SJCRH30 (cell line): ENCODE measurements at regions not wholly inside any gene's neighbourhood (a gene's known extent, or its start where the extent isn't known, plus 50 kb on each side); places are given as distances from the start of the nearest gene placed in this dataset.
"Not testable (repeated sequence)": the region's sequence is repeated elsewhere in the genome, so short reads cannot be mapped to it uniquely, and the experiment has no call there.

Source experiments
- DNase-seq, 2 experiments: peaks; one replicate each; pipeline ENCODE4 v3.0.0-alpha.2; 2015 to 2020
- H3K27ac ChIP-seq: fragments of 250-450 bp; sonication (Bioruptor Pico); 2 replicates; pipeline ENCODE4 v1.5.1; 2020; ENCODE audit warnings: mild to moderate bottlenecking, moderate library complexity
- H3K27me3 ChIP-seq: fragments of 250-450 bp; sonication (Bioruptor Pico); 2 replicates; pipeline ENCODE4 v1.5.1; 2020; ENCODE audit warnings: mild to moderate bottlenecking, moderate library complexity
- H3K36me3 ChIP-seq: fragments of 250-450 bp; sonication (Bioruptor Pico); 2 replicates; pipeline ENCODE4 v1.5.1; 2020; ENCODE audit warnings: mild to moderate bottlenecking, moderate library complexity
- H3K4me1 ChIP-seq: fragments of 250-450 bp; sonication (Bioruptor Pico); 2 replicates; pipeline ENCODE4 v1.5.1; 2020; ENCODE audit warnings: mild to moderate bottlenecking, moderate library complexity
- H3K4me3 ChIP-seq: fragments of 250-450 bp; sonication (Bioruptor Pico); 2 replicates; pipeline ENCODE4 v1.5.1; 2020; ENCODE audit warnings: mild to moderate bottlenecking, moderate library complexity
- H3K9me3 ChIP-seq: fragments of 250-450 bp; sonication (Bioruptor Pico); replicated peaks from 2 replicates; pipeline ENCODE4 v1.5.1; 2020; ENCODE audit warnings: mild to moderate bottlenecking, moderate library complexity

GRCh38 chr3:34075975-34076374, 277.5 kb downstream of the PDCD6IP start:
- Histone ChIP-seq H3K4me1 (no peaks in the 10 kb centered on the region), H3K27ac (no peak overlapping the region), H3K9me3 (no peaks in the 10 kb centered on the region), H3K4me3 (no peak overlapping the region), H3K27me3 (no peaks in the 10 kb centered on the region), H3K36me3 (no peaks in the 10 kb centered on the region)
- DNase-seq: no peak

GRCh38 chr3:34077417-34078195, 279.2 kb downstream of the PDCD6IP start:
- H3K4me1 ChIP-seq: no peaks in the 10 kb centered on the region
- H3K4me3 ChIP-seq: no peak overlapping the region
- DNase-seq: no peak
- no peaks in the 10 kb centered on the region for H3K27me3 ChIP-seq
- H3K36me3 ChIP-seq: no peaks in the 10 kb centered on the region
- no peaks in the 10 kb centered on the region for H3K9me3 ChIP-seq
- no peak overlapping the region for H3K27ac ChIP-seq

GRCh38 chr3:34078418-34078817, 280.0 kb downstream of the PDCD6IP start:
- Histone ChIP-seq H3K9me3 (no peaks in the 10 kb centered on the region), H3K4me3 (no peak overlapping the region), H3K36me3 (no peaks in the 10 kb centered on the region), H3K27me3 (no peaks in the 10 kb centered on the region), H3K4me1 (no peaks in the 10 kb centered on the region), H3K27ac (no peak overlapping the region)
- DNase-seq: no peak

GRCh38 chr3:34079849-34080248, 281.4 kb downstream of the PDCD6IP start:
- not testable (repeated sequence) for H3K36me3 ChIP-seq, H3K4me3 ChIP-seq, H3K4me1 ChIP-seq, H3K9me3 ChIP-seq, DNase-seq, H3K27me3 ChIP-seq, H3K27ac ChIP-seq

- H3K4me1 ChIP-seq, H3K27ac ChIP-seq, H3K9me3 ChIP-seq, H3K27me3 ChIP-seq, H3K4me3 ChIP-seq, DNase-seq, H3K36me3 ChIP-seq: not testable (repeated sequence)
Measured at GRCh38 chr3:34090379-34090778, 291.9 kb downstream of the PDCD6IP start.

GRCh38 chr3:34090876-34091275, 292.4 kb downstream of the PDCD6IP start:
- Histone ChIP-seq H3K27me3 (no peaks in the 10 kb centered on the region), H3K4me1 (no peaks in the 10 kb centered on the region), H3K36me3 (no peaks in the 10 kb centered on the region), H3K27ac (no peak overlapping the region), H3K4me3 (no peak overlapping the region), H3K9me3 (no peaks in the 10 kb centered on the region)
- DNase-seq: no peak

GRCh38 chr3:34094280-34094679, 295.9 kb downstream of the PDCD6IP start:
- H3K9me3 ChIP-seq, DNase-seq, H3K4me1 ChIP-seq, H3K27me3 ChIP-seq, H3K27ac ChIP-seq, H3K36me3 ChIP-seq, H3K4me3 ChIP-seq: not testable (repeated sequence)

GRCh38 chr3:34102288-34102687, 303.9 kb downstream of the PDCD6IP start:
- H3K4me3 ChIP-seq: no peak overlapping the region
- no peaks in the 10 kb centered on the region for H3K9me3 ChIP-seq
- H3K4me1 ChIP-seq: no peaks in the 10 kb centered on the region
- DNase-seq: no peak
- H3K27me3 ChIP-seq: no peaks in the 10 kb centered on the region
- H3K27ac ChIP-seq: no peak overlapping the region
- no peaks in the 10 kb centered on the region for H3K36me3 ChIP-seq

GRCh38 chr3:34106379-34106778, 307.9 kb downstream of the PDCD6IP start:
- Histone ChIP-seq H3K4me3 (no peak overlapping the region), H3K36me3 (no peaks in the 10 kb centered on the region), H3K27ac (no peak overlapping the region), H3K4me1 (no peaks in the 10 kb centered on the region), H3K27me3 (no peaks in the 10 kb centered on the region), H3K9me3 (no peaks in the 10 kb centered on the region)
- no peak for DNase-seq

GRCh38 chr3:34106879-34107278, 308.4 kb downstream of the PDCD6IP start:
- Histone ChIP-seq H3K4me1 (no peaks in the 10 kb centered on the region), H3K4me3 (no peak overlapping the region), H3K27me3 (no peaks in the 10 kb centered on the region), H3K36me3 (no peaks in the 10 kb centered on the region), H3K27ac (no peak overlapping the region), H3K9me3 (no peaks in the 10 kb centered on the region)
- peak; percentile 11 to 45 for DNase-seq

GRCh38 chr3:34107669-34108068, 309.2 kb downstream of the PDCD6IP start:
- Histone ChIP-seq H3K4me3 (no peak overlapping the region), H3K9me3 (no peaks in the 10 kb centered on the region), H3K4me1 (no peaks in the 10 kb centered on the region), H3K36me3 (no peaks in the 10 kb centered on the region), H3K27me3 (no peaks in the 10 kb centered on the region), H3K27ac (no peak overlapping the region)
- DNase-seq: no peak

GRCh38 chr3:34109021-34109420, 310.6 kb downstream of the PDCD6IP start:
- no peak for DNase-seq
- Histone ChIP-seq H3K9me3 (no peaks in the 10 kb centered on the region), H3K4me1 (no peaks in the 10 kb centered on the region), H3K36me3 (no peaks in the 10 kb centered on the region), H3K4me3 (no peak overlapping the region), H3K27me3 (no peaks in the 10 kb centered on the region), H3K27ac (no peak overlapping the region)

- no peak overlapping the region for H3K27ac ChIP-seq
- no peak overlapping the region for H3K4me3 ChIP-seq
- H3K9me3 ChIP-seq: no peaks in the 10 kb centered on the region
- DNase-seq: no peak
- H3K36me3 ChIP-seq: no peaks in the 10 kb centered on the region
- H3K27me3 ChIP-seq: no peaks in the 10 kb centered on the region
- H3K4me1 ChIP-seq: no peaks in the 10 kb centered on the region
Measured at GRCh38 chr3:34109846-34110245, 311.4 kb downstream of the PDCD6IP start.

- Histone ChIP-seq H3K4me1 (no peaks in the 10 kb centered on the region), H3K4me3 (no peak overlapping the region), H3K27ac (no peak overlapping the region), H3K9me3 (no peaks in the 10 kb centered on the region), H3K36me3 (no peaks in the 10 kb centered on the region), H3K27me3 (no peaks in the 10 kb centered on the region)
- DNase-seq: no peak
Measured at GRCh38 chr3:34111361-34111760, 312.9 kb downstream of the PDCD6IP start.

GRCh38 chr3:34112261-34112660, 313.8 kb downstream of the PDCD6IP start:
- H3K27ac ChIP-seq, DNase-seq, H3K36me3 ChIP-seq, H3K27me3 ChIP-seq, H3K4me3 ChIP-seq, H3K9me3 ChIP-seq, H3K4me1 ChIP-seq: not testable (repeated sequence)

- Histone ChIP-seq H3K4me3 (no peak overlapping the region), H3K9me3 (no peaks in the 10 kb centered on the region)
Measured at GRCh38 chr3:34131091-34131490, 332.7 kb downstream of the PDCD6IP start.

More at GRCh38 chr3:34131091-34131490, 332.7 kb downstream of the PDCD6IP start:
- Histone ChIP-seq H3K27me3 (no peaks in the 10 kb centered on the region), H3K36me3 (no peaks in the 10 kb centered on the region), H3K27ac (no peak overlapping the region), H3K4me1 (no peaks in the 10 kb centered on the region)
- DNase-seq: no peak
